WI38 (cell line): ENCODE measurements at regions not wholly inside any gene's neighbourhood (a gene's known extent, or its start where the extent isn't known, plus 50 kb on each side); places are given as distances from the start of the nearest gene placed in this dataset.
"Not testable (repeated sequence)": the region's sequence is repeated elsewhere in the genome, so short reads cannot be mapped to it uniquely, and the experiment has no call there.

ENCODE experiments used
- H3K4me3 ChIP-seq: 2 replicates; pipeline ENCODE4 v1.5.1; 2011; ENCODE audit warnings: low read depth, mild to moderate bottlenecking, control low read depth, low read length
- CTCF ChIP-seq: IDR thresholded peaks from 2 replicates; pipeline ENCODE4 v1.5.1; 2012; ENCODE audit warnings: low read depth, mild to moderate bottlenecking, control low read depth, low read length

- H3K4me3 ChIP-seq = no peak overlapping the region
- TF ChIP-seq CTCF = no peak
These were observed 148.4 kb upstream of the MEX3C start for GRCh38 chr18:51345848-51346391.

GRCh38 chr18:51346404-51346803, 148.9 kb upstream of the MEX3C start:
- no peak for TF ChIP-seq CTCF
- no peak overlapping the region for H3K4me3 ChIP-seq

DNA sequence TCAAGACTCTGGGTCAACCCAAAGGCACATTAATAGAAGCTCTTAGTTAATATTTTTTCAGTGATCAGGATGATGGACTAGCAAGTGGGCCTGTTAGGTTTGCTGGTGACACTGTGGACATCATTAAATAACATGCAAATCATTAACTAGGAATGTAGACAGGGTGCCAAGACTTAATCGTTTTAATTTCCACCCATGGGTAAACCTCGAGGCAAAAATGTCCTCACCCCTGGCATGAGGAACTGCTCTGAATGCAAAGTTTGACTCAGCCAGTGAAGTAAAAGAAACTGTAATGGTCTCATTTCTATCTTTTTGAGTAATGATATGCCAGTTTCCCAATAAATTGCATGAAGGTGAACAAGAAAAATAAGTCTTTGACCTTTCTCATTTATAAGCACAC, 152.6 kb upstream of the MEX3C start:
- TF ChIP-seq CTCF = no peak
- H3K4me3 ChIP-seq = no peak overlapping the region

DNA sequence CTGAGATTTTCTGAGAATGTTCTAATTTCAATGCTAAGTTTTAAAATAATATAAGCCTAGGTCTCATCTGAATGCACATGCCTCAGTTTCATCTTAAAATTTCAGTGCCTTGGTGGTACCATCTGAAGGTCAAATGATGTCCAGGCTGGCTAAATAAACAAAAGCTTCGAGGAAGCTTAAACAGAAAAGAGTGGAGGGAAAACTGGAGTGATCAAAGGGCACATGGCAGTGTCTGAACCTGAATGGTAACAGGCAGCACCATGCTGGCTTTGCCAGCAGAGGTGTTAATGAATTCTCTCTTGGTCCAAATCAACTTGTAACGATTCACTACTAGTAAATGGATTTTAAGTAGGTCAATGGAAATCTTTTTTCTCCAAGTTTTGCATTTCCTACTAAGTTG, 158.4 kb upstream of the MEX3C start:
- TF ChIP-seq CTCF = no peak
- H3K4me3 ChIP-seq = no peak overlapping the region

DNA sequence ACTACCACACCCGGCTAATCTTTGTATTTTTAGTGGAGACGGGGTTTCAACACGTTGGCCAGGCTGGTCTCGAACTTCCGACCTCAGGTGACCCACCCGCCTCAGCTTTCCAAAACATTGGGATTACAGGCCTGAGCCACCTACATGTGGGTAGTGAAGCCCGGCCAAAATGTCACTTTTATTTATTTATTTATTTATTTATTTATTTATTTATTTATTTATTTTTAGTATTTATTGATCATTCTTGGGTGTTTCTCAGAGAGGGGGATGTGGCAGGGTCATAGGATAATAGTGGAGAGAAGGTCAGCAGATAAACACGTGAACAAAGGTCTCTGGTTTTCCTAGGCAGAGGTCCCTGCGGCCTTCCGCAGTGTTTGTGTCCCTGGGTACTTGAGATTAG, 162.8 kb upstream of the MEX3C start:
- H3K4me3 ChIP-seq = not testable (repeated sequence)

DNA sequence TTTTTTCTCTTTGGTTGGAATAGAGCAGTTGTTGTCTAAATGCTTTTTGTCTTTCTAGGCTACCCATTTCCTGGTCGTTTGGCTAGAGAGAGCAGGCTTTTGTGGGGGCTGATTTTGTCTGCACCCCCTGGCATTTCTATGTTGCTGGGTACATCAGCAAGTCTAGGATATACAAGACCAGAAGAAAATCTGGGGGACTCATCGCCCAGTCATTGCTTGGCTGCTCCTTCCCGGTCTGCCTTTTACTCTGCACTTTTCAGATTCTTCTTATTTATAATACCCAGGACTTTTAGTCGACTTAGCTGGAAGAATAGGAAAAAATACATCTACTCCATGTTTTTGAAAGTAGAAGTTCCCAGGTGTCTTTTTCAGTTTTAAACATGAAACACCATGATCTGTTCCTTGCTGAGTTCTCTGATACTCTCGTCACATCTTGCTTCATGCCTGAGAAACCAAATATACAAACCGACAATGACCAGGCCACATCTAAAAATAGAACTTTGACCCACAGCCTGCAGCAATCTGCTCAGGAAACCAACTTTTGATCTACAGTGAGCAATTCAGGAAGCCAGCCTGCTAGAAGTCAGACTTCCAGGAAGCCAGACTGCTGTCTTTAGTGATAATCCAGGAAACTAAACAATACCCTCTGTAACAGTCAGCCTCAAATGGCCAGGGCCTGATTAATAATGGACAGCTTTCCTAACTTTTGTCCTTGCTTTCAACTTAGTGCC, 163.8 kb upstream of the MEX3C start:
- H3K4me3 ChIP-seq = no peak overlapping the region
- TF ChIP-seq CTCF = no peak

DNA sequence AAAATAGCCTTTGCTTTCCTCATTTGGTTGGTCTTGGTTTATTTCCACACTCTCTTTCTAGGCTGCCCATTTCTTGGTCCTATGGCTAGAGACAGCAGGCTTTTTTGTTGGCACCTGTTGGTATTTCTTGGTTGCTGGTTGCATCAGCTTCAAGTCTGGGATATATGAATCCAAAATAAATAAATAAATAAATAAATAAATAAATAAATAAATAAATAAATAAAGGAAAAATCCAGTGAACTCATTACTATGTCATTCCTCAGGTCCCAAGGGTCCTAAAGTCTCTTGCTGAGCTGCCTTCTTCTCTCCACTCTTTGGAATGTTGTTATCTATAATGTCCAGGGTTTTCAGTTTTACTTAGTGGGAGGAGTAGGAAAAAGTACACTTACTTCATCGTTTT, 165.9 kb upstream of the MEX3C start:
- no peak for TF ChIP-seq CTCF
- H3K4me3 ChIP-seq = no peak overlapping the region

DNA sequence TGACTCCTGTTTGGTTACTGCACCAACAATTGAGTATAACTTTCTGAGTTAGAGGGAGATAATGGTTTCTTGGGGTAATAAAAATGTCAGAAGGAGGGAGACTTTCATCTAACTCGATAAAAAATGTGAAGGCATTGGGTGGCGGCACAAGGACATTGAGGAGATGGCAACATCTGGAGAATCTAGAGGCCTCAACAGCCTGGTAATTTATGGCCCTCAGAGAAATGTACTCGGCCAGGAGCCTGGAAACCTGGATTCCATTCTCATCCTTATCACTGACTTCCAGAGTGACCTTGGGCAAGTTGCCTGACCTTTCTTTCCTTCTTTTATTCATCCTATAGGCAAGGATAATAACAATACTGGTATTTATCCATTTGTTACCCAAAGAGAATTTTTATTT, 173.5 kb upstream of the MEX3C start:
- TF ChIP-seq CTCF = no peak
- no peak overlapping the region for H3K4me3 ChIP-seq
